NCI-H2107 treated with DMSO at 0.1 percent for 48 hours (cell line): ENCODE measurements at regions not wholly inside any gene's neighbourhood (a gene's known extent, or its start where the extent isn't known, plus 50 kb on each side); places are given as distances from the start of the nearest gene placed in this dataset.
A peak's percentile ranks its signal among the peaks of the same experiment; 100 is the strongest.

Experiments
- DNase-seq: peaks from one replicate; lab custom pipeline; 2025; ENCODE audit not compliant: unreplicated experiment; lab: John Stamatoyannopoulos, UW

DNA sequence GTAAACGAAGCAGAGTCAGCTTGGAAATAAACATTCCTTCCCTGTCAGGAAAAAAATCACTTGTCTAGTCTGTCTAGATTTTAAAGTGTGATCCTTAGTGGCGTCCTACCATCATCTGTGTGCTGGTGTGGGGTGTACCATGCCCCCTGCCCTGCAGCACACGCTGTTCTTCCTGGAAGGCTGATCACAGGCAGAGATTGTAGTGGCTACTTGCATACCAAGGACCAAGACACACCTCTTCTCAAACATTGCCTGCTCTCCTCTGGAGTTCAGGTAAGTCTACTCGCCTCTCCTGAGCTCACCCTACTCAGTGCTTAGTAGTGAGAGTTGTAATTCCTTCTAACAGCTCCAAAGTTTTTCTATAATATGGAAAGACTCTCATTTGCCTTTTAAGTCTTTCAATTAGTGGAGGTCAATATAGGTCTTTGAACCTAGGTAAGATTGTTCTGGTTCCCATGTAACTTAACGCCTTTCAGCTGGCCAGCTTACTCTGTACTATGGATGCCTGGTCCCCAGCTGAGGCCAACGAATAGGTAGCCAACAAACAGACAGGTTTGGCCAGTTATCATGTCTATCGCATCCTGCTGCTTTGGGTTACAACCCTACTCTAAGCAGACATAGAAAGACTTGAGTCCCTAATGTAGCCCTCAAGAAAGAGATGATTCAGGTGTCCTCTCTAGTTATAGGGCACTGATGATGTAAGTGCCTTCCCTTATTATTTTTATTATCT lies 55.4 kb downstream of the XCL1 start:
- no peak for DNase-seq

DNA sequence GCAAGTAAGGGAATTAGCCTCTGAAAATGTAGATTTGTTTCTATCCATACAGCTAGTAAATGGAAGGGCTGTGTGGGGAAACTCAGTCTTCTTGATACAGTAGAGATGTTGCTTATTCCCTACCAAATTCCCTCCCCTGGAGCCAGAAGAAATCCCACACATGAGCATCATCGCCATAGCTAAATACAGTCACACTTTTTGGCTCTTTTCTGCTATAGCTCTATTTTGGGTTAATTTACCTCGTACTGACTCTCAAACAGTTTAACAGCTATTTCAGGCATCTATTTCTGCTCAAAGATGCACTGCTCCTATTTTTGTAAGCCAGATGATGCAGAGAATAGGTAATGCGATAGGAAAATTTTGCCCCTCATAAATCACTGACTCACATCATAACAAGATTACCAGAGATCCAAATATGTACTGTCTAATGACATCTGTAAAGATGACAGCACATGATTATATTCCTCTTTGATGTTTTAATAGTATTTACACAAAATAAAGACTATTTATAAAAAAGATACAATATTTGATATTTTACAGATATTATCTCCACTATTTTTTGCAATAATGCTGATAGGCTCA lies 58.6 kb downstream of the XCL1 start:
- no peak for DNase-seq

DNA sequence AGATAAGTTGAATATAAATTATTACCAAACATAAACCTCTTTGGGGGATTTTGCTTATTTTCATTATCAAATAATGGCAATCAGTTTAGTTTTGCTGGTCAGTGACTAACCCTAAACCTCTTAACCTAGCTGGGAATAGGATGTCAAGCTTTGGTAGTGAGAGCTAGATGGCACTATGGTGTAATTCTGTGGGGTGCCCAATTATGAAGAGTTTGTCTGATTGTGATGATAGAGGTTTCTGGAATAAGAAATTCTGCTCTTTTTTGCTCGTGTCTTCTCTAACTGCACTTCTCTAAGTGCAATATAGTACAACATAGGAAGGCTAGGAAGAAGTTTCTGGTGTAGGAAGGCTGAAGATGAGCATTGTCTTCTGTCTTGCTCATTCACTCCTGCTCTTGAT lies 59.8 kb downstream of the XCL1 start:
- no peak for DNase-seq

DNA sequence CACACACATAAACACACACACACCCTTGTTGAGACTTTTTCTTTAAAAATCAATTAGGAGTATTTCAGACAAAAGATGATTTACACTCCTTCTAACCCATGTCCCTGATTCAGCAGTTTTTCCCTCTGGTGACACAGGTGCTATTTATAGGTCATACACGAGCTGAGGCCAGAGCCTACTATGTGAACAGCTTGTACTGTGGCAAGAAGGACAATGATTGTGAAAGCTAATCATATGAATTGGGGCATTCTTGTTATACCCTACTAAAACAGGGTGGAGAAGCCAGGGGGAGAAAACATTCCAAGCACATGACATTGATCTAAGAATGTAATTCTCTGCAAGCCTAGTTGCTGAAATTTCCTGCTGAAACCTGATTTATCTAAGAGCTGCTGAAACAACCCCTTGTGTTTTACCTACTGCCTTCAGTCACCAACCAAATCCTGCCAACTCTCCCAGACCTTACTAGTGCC lies 60.3 kb downstream of the XCL1 start:
- DNase-seq: no peak

DNA sequence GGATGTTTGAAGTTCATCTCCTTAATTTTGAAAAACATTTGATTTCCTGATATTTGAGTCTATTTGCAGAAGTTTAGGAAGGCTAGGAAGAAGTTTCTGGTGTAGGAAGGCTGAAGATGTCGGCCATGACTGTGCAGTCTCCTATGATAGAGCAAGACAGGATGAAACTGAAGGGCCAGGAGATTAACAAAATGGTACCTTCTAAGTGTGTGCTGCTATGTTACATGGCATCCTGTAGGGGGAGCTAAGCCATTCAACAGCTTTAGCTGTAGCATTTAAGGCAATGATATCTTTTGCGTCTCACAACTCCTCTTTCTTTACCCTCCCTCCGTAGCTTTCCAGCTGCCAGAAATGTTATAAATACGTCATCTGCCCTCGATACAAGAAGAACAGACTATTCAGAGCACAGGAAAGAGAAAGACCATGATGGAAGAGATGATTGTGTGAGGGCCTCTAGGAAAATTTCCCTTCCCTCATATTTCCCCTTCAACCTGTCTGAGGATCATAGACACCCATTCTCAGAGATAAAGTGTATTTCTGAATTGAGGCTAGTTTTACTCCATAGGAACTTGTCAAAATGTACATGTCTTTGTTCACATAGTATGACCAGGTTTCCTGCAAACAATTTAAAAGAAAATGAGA lies 61.1 kb downstream of the XCL1 start:
- DNase-seq: peak; percentile 56

DNA sequence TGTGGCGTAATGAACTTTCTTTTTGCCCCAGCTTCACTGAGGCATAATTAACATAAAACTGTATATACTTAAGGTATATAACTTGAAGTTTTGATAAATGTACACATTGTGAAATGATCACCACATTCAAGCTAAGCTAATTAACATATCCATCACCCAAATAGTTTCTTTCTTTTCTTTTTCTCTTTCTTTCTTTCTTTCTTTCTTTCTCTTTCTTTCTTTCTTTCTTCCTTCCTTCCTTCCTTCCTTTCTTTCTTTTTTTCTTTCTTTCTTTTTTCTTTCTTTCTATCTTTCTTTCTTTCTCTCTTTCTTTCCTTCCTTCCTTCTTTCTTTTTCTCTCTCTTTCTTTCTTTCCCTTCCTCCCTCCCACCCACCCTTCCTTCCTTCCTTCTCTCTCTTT lies 62.5 kb downstream of the XCL1 start:
- DNase-seq: no peak

DNA sequence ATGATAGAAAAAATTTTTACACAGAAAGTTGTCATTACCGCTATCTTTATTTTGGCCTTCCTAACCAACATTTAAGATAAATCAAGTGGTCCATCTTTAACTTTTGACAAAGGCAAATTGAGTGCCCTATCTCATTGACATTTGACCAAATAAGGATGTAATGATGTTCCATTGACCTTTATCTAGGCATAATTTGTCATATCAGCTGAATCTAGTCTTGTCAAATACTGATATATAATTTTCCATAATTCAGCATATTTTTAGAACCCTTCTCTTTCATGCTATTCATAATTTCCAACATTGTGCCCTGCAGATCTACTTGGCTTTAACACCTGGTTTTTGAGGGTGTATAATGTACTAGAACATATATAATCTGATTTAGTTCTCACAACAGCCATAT lies 63.8 kb downstream of the XCL1 start:
- DNase-seq: no peak

DNA sequence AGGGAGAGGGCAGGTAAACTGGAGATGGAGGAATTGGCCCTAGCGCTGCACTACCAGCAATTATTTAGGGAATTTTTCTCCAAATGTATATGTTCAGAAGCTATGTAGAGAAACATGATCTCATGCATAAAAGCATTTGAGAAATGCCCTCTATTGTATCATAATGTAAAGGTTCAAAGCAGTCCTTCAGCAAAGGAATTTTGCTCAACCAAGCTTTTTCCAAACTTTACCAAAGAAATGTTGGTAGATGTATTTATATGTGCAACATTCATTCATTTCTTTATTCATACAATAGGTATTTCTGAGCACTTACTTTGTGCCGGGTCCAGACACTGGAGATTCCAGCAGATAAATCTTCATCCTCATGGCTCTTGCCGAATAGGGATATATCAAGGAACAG lies 64.4 kb downstream of the XCL1 start:
- no peak for DNase-seq

DNA sequence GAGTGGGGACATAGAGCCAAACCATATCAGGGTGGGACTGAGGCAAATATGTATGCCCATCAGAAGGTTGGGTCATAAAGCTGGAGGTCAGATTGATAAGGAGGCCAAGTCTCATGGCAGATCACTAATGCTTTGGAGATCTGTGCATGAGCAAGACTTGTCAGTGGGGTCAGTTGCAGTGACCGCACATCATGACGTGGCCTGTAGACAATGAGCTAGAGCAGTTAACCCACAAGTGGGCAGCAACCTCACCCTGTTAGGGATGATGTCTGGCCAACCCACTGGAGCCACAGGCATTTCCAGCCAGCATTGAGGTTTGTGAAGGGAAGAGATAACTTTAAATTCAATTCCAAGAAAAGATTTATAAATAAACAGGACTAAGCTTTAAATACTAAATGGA lies 66.7 kb downstream of the XCL1 start:
- no peak for DNase-seq
